Body of pancreas (tissue), 4 donors: ENCODE measurements at regions not wholly inside any gene's neighbourhood (a gene's known extent, or its start where the extent isn't known, plus 50 kb on each side); places are given as distances from the start of the nearest gene placed in this dataset.

Source experiments
- ATAC-seq: fragments of 150-250 bp; one replicate; pipeline ENCODE4 v1.9.1; 2016
- DNase-seq, 4 donors: peaks; one replicate each; pipeline ENCODE4 v3.0.0-alpha.2; 2019
- H3K27ac ChIP-seq, 4 donors: fragments of 200-600 bp; sonication (generic); 1 replicate in 3 of 4; 2 replicates in 1 of 4; pipeline versions ENCODE4 v1.5.1 to v1.6.1; 2016 to 2019; ENCODE audit warnings: mild to moderate bottlenecking in 1 of 4, mixed read lengths in 1 of 4, moderate library complexity in 1 of 4
- H3K27me3 ChIP-seq, 2 donors: fragments of 200-600 bp; sonication (generic); one replicate each; pipeline ENCODE4 v1.6.0; 2016; ENCODE audit warnings: mild to moderate bottlenecking in 1 of 2
- H3K36me3 ChIP-seq, 2 donors: fragments of 200-600 bp; sonication (generic); replicated peaks in 1 of 2; 2 replicates each; pipeline ENCODE4 v1.5.1; 2016; ENCODE audit warnings: low read depth in 2 of 2; ENCODE audit not compliant: insufficient read depth in 1 of 2
- H3K4me1 ChIP-seq: fragments of 200-600 bp; sonication (generic); one replicate; pipeline ENCODE4 v1.6.0; 2016
- H3K4me3 ChIP-seq, 2 donors: fragments of 200-600 bp; sonication (generic); 1 replicate in 1 of 2; 2 replicates in 1 of 2; pipeline ENCODE4 v1.5.1; 2016 to 2019
- H3K9me3 ChIP-seq, 3 donors: fragments of 200-600 bp; sonication (generic); 1 replicate in 2 of 3; 2 replicates in 1 of 3; pipeline ENCODE4 v1.5.1; 2016
- POLR2A ChIP-seq, 3 donors: fragments of 450-650 bp; IDR thresholded peaks; one replicate each; pipeline ENCODE4 v1.6.1; 2016; ENCODE audit warnings: antibody characterized with exemption in 3 of 3, mild to moderate bottlenecking in 2 of 3
- WGBS, 2 donors: methylation state at CpG; one replicate each; pipeline ENCODE4 v1.1.5; 2017; 5-methylcytosine and 5-hydroxymethylcytosine counted together
- intact Hi-C: fragments of 100-400 bp; cut with DNase I; formaldehyde crosslinking; loops from one replicate; pipeline ENCODE4 v1.15.1; 2023
- TF ChIP-seq, protein P1 (sequence below), 7 experiments: fragments of 450-650 bp in 4 of 7; fragments of 200-600 bp in 3 of 7; sonication (generic) in 3 of 7; IDR thresholded peaks; one replicate each; pipeline ENCODE4 v1.5.1; 2016 to 2019; ENCODE audit warnings: antibody characterized with exemption in 7 of 7

DNA sequence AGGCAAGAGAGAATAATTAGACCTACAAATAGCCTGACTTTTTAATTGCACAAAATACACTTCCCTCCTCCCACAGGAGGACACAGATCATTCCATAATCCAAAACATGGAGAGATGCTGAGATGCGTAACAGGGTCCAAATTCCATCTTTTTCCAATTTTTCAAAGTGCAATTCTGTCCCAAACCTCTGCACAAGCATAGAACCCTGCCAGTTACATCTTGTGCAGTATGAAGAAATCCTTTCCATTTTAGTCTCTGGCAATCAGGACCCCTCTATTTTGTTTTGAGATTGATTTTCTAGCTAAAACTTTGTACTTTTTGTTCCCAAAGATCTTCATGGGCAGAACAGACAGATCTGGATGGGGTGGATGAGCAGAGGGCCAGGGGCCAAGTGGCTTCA, 209.2 kb downstream of the B3GLCT start:
- H3K4me3 ChIP-seq = no peak overlapping the region
- no peak overlapping the region for H3K27ac ChIP-seq
- intact Hi-C loops = no loop called here
- ATAC-seq = no peak
- no peak for TF ChIP-seq POLR2A (IDR thresholded peaks at IDR 0.05)
- TF ChIP-seq, protein P1, sequence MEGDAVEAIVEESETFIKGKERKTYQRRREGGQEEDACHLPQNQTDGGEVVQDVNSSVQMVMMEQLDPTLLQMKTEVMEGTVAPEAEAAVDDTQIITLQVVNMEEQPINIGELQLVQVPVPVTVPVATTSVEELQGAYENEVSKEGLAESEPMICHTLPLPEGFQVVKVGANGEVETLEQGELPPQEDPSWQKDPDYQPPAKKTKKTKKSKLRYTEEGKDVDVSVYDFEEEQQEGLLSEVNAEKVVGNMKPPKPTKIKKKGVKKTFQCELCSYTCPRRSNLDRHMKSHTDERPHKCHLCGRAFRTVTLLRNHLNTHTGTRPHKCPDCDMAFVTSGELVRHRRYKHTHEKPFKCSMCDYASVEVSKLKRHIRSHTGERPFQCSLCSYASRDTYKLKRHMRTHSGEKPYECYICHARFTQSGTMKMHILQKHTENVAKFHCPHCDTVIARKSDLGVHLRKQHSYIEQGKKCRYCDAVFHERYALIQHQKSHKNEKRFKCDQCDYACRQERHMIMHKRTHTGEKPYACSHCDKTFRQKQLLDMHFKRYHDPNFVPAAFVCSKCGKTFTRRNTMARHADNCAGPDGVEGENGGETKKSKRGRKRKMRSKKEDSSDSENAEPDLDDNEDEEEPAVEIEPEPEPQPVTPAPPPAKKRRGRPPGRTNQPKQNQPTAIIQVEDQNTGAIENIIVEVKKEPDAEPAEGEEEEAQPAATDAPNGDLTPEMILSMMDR (IDR thresholded peaks at IDR 0.05) = no peak
- 75 to 78% methylated on average over 1 of the region's 1 CpG for whole genome bisulfite sequencing, 2 donors
- no peaks in the 10 kb centered on the region for H3K36me3 ChIP-seq
- no peak for DNase-seq
- no peaks in the 10 kb centered on the region for H3K9me3 ChIP-seq
- H3K27me3 ChIP-seq = no peaks in the 10 kb centered on the region
- H3K4me1 ChIP-seq = no peaks in the 10 kb centered on the region

DNA sequence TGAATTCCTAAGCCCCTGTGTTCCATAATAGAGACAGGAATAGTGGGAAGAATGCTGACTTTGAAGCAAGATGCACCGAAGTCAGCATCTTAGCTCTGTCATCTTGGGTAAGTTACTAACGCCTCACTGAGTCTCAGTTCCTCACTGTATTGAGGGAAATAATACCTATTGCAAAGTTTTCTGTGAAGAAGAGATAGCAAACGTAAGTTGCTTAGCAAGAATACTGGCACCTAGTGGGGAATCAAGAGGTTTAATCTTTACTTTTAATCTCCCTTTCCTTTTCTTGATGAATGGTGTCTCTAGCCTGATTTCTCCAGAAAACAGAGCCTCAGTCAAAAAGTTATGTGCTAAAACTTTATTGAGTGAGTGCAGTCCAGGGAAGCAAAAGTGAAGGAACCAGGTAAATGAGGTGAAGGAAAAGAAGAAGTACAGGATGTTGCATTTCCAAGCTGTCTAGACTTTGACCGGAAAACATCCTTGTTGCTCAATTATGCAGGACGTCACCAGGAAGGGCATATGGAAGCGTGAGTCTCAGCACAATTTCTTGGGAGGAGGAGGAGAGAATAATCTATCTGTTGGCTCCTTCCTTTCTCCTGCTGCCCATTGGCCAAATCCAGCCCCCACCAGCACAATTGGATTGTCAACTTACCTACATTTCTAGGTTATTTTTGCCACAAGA, 210.0 kb downstream of the B3GLCT start:
- no peak overlapping the region for H3K27ac ChIP-seq
- TF ChIP-seq POLR2A (IDR thresholded peaks at IDR 0.05) = no peak
- TF ChIP-seq, protein P1 (IDR thresholded peaks at IDR 0.05) = no peak
- ATAC-seq = no peak
- WGBS, 2 donors = 46 to 51% methylated on average over 6 of the region's 6 CpGs
- no peaks in the 10 kb centered on the region for H3K36me3 ChIP-seq
- intact Hi-C loops = no loop called here
- no peaks in the 10 kb centered on the region for H3K27me3 ChIP-seq
- H3K4me1 ChIP-seq = no peaks in the 10 kb centered on the region
- H3K4me3 ChIP-seq = no peak overlapping the region
- H3K9me3 ChIP-seq = no peaks in the 10 kb centered on the region
- DNase-seq = no peak

DNA sequence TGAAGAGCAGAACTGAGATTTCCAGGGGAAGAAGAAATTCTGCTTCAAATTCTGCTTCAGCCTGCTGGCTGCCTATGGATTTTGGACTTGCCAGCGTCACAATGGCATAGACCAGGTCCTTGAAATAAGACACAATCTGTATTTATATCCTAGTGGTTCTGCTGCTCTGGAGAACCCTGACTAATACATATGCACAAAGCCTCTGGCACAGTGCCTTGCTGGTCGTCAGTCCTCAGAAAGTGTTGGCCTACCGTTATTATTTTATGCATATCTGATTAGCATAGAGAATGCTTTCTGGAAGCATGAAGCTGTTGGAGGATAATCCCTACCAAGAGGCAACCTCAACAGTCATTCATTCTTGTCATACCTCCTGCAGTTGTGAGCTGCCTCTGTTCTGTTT, 213.7 kb downstream of the B3GLCT start:
- ATAC-seq (no peak), DNase-seq (no peak)
- no peaks in the 10 kb centered on the region for H3K9me3 ChIP-seq
- no peak overlapping the region for H3K4me3 ChIP-seq
- no peaks in the 10 kb centered on the region for H3K36me3 ChIP-seq
- intact Hi-C loops = no loop called here
- no peaks in the 10 kb centered on the region for H3K4me1 ChIP-seq
- no peaks in the 10 kb centered on the region for H3K27me3 ChIP-seq
- 61 to 64% methylated on average over 3 of the region's 3 CpGs for WGBS, 2 donors
- no peak overlapping the region for H3K27ac ChIP-seq
- TF ChIP-seq, protein P1 (IDR thresholded peaks at IDR 0.05) = no peak
- no peak for TF ChIP-seq POLR2A (IDR thresholded peaks at IDR 0.05)

DNA sequence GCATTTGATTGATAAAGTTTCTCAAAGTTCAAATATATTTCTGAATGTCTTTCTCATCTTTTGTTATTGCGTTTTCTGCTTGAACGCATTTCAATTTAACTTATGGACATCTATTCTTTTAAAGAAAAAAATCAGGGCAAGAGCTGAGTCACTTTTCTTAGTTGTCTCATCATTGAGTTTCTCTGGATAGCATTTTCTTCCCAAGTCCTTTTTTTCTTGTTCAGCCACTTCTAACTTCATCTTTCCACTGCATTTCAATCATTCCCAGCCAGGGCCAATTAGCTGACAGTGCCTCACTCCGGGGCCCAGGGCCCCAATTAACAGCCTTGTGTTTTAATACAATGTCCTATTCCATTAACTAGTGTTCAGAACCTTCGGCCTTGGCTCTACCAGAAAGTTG, 216.3 kb downstream of the B3GLCT start:
- Histone ChIP-seq H3K27ac (no peak overlapping the region), H3K27me3 (no peaks in the 10 kb centered on the region), H3K36me3 (no peaks in the 10 kb centered on the region), H3K4me1 (no peaks in the 10 kb centered on the region), H3K4me3 (no peak overlapping the region), H3K9me3 (no peaks in the 10 kb centered on the region)
- DNase-seq (no peak), ATAC-seq (no peak)
- WGBS, 2 donors = 63 to 71% methylated on average over 4 of the region's 4 CpGs
- TF ChIP-seq, protein P1 (IDR thresholded peaks at IDR 0.05) = no peak
- no peak for TF ChIP-seq POLR2A (IDR thresholded peaks at IDR 0.05)
- intact Hi-C loops = no loop called here

DNA sequence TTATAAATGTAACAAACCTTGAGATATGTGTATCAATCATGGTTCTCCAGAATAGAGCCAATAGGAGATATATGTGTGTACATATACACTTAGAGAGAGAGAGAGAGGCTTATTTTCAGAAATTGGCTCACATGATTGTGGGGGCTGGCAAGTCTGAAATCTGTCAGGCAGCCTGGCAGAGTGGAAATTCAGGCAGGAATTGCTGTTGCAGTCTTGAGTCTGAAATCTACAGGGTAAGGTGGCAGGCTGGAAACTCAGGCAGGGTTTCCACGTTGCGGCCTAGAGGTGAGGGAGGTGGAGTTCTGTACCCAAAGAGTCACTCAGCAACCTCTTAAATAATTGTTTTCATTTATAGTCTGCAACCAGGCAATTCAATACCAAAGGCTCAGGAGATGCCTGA, 218.4 kb downstream of the B3GLCT start:
- Histone ChIP-seq H3K27ac (no peak overlapping the region), H3K36me3 (no peaks in the 10 kb centered on the region), H3K4me3 (no peak overlapping the region), H3K27me3 (no peaks in the 10 kb centered on the region), H3K4me1 (no peaks in the 10 kb centered on the region), H3K9me3 (no peaks in the 10 kb centered on the region)
- ATAC-seq = no peak
- no peak for TF ChIP-seq POLR2A (IDR thresholded peaks at IDR 0.05)
- TF ChIP-seq, protein P1 (IDR thresholded peaks at IDR 0.05) = no peak
- DNase-seq = no peak
- 94 to 98% methylated on average over 2 of the region's 2 CpGs for WGBS, 2 donors
- intact Hi-C loops = no loop called here
